ENCODE measurements at regions not wholly inside any gene's neighbourhood (a gene's known extent, or its start where the extent isn't known, plus 50 kb on each side); places are given as distances from the start of the nearest gene placed in this dataset.

GRCh38 chr12:3375326-3375725, 115.7 kb upstream of the PRMT8 start:
- H2BK12ac ChIP-seq (ENCODE audit: insufficient read length, low read depth, low read length), result no peak overlapping the region
- H3T11ph ChIP-seq (ENCODE audit: low read length), result no peak overlapping the region
- H3K9ac ChIP-seq (ENCODE audit: extremely low read depth, insufficient read length, low read length), result no peak overlapping the region
- no peak overlapping the region for H2BK120ac ChIP-seq (ENCODE audit: low read depth, low read length, poor library complexity, severe bottlenecking)
- H3K9me3 ChIP-seq (ENCODE audit: control insufficient read depth, low read depth, low read length), result no peaks in the 10 kb centered on the region
- H3K79me1 ChIP-seq (ENCODE audit: insufficient read depth, low read depth, low read length, poor library complexity, severe bottlenecking), result no peaks in the 10 kb centered on the region
- H3K4me1 ChIP-seq (ENCODE audit: insufficient read depth, low read length), result no peaks in the 10 kb centered on the region
- no peak overlapping the region for H3K18ac ChIP-seq (ENCODE audit: insufficient read length, low read depth, low read length)
- Mint-ChIP-seq H3K27me3 (ENCODE audit: low read depth) (peaks cover 8% of the 10 kb centered on the region), H3K4me1 (no peaks in the 10 kb centered on the region), H3K36me3 (ENCODE audit: insufficient read depth in 1 of 3, low read depth in 3 of 3) (no peaks in the 10 kb centered on the region), H3K9me3 (no peaks in the 10 kb centered on the region; a peak in 2 of 5 replicates), H3K27ac (no peak overlapping the region), H3K4me3 (no peak overlapping the region)
- H3K79me2 ChIP-seq (ENCODE audit: insufficient read depth, low read length), result no peaks in the 10 kb centered on the region
- no peak overlapping the region for H2AK5ac ChIP-seq (ENCODE audit: insufficient read length, low read length)
- H2BK5ac ChIP-seq (ENCODE audit: insufficient read length, low read length), result no peak overlapping the region
- no peak overlapping the region for H3K56ac ChIP-seq (ENCODE audit: insufficient read length, low read depth, low read length)
- no CpG with 5 or more reads among the region's 4 CpGs for WGBS (ENCODE audit: extremely low coverage, insufficient read length, low lambda C conversion rate)
- no peak overlapping the region for H3K4me2 ChIP-seq (ENCODE audit: insufficient read depth, insufficient read length, low read length)
- H4K5ac ChIP-seq (ENCODE audit: insufficient read length, low read depth, low read length), result no peak overlapping the region
- H3K27me3 ChIP-seq (ENCODE audit: insufficient read depth, low read length), result no peaks in the 10 kb centered on the region
- H4K8ac ChIP-seq (replicated peaks; ENCODE audit: insufficient read length, low read depth, low read length), result no peak overlapping the region
- H2BK20ac ChIP-seq (ENCODE audit: low read depth, low read length, poor library complexity, severe bottlenecking), result no peak overlapping the region
- no peak overlapping the region for H3K4ac ChIP-seq (ENCODE audit: low read depth, low read length)
- H4K20me1 ChIP-seq (ENCODE audit: control insufficient read depth, insufficient read depth, insufficient read length), result no peaks in the 10 kb centered on the region
- peak; percentile 2 for DNase-seq
- no peaks in the 10 kb centered on the region for H3K23me2 ChIP-seq (ENCODE audit: insufficient read length, low read depth, low read length, poor library complexity, severe bottlenecking)
- H3K23ac ChIP-seq (ENCODE audit: insufficient read length, low read depth, low read length), result no peak overlapping the region
- H3K27ac ChIP-seq (ENCODE audit: insufficient read length, low read depth, low read length), result no peak overlapping the region
- TF ChIP-seq CTCF (conservative IDR thresholded peaks at IDR 0.05), result no peak
- no peak overlapping the region for H4K91ac ChIP-seq (ENCODE audit: insufficient read length, low read depth, low read length)
- H2AFZ ChIP-seq (ENCODE audit: low read length), result no peak overlapping the region
- H3K14ac ChIP-seq (ENCODE audit: insufficient read depth, low read length), result no peak overlapping the region
- no peak overlapping the region for H2BK15ac ChIP-seq (ENCODE audit: low read depth, low read length)
